H1 (cell line): ENCODE measurements at regions not wholly inside any gene's neighbourhood (a gene's known extent, or its start where the extent isn't known, plus 50 kb on each side); places are given as distances from the start of the nearest gene placed in this dataset.

ENCODE experiments used
- BACH1 ChIP-seq: IDR thresholded peaks from 2 replicates; pipeline ENCODE4 v1.6.1; 2012; ENCODE audit warnings: low read length, improper control_type of control experiment
- CHD7 ChIP-seq: fragments of 300-600 bp; sonication (generic); IDR thresholded peaks from 2 replicates; pipeline ENCODE4 v1.7.1; 2012; ENCODE audit warnings: low read length, moderate library complexity, mild to moderate bottlenecking, inconsistent platforms; ENCODE audit not compliant: insufficient replicate concordance
- CTCF ChIP-seq, 3 experiments: IDR thresholded peaks; 1 replicate in 2 of 3; 2 replicates in 1 of 3; pipeline versions ENCODE4 v1.5.1 to v1.6.1; 2011; ENCODE audit warnings: low read length in 3 of 3, mild to moderate bottlenecking in 3 of 3, inconsistent platforms in 2 of 3, low read depth in 1 of 3, moderate library complexity in 1 of 3; ENCODE audit not compliant: insufficient read depth in 1 of 3; ENCODE audit errors: control extremely low read depth in 1 of 3
- HDAC2 ChIP-seq, 2 experiments: fragments of 300-600 bp in 1 of 2; sonication (generic) in 1 of 2; IDR thresholded peaks; 2 replicates each; pipeline ENCODE4 v1.6.1; 2011 to 2012; ENCODE audit warnings: low read depth in 2 of 2, low read length in 2 of 2, mild to moderate bottlenecking in 2 of 2, moderate library complexity in 2 of 2, borderline replicate concordance in 1 of 2, inconsistent platforms in 1 of 2
- SP2 ChIP-seq: IDR thresholded peaks from 2 replicates; pipeline ENCODE4 v1.6.1; 2012; ENCODE audit warnings: mild to moderate bottlenecking, low read length, inconsistent platforms
- SP4 ChIP-seq: IDR thresholded peaks from 2 replicates; pipeline ENCODE4 v1.6.1; 2012; ENCODE audit warnings: low read length, inconsistent platforms

DNA sequence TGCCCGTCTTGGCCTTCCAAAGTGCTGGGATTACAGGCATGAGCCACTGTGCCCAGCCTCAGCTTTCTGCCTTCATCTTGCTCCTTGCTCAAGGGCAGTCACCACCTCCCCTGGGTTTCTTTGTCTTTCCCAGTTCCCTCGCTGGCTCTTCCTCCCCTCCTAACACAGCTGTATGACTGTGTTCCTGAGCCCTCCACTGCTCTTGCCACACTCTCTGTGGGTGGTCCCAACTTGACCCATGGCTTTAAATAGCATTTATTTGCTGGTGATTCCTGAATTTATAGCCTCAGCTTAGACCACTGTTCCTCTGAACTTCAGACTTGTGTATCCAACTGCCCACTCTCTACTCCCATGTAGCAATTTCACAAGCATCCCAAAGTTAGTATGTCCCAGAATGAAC lies 181.3 kb downstream of the BAMBI start (continued):
- no peak for TF ChIP-seq CHD7
- no peak for TF ChIP-seq HDAC2 (IDR thresholded peaks at IDR 0.05; ENCODE audit: borderline replicate concordance in 1 of 2, low read depth in 2 of 2, low read length in 2 of 2)
- no peak for TF ChIP-seq BACH1
- no peak for TF ChIP-seq SP2
- TF ChIP-seq SP4: no peak
- no peak for TF ChIP-seq CTCF (IDR thresholded peaks at IDR 0.05; ENCODE audit: control extremely low read depth in 1 of 3, insufficient read depth in 1 of 3, low read depth in 1 of 3, low read length in 3 of 3)
